Gastrocnemius medialis (tissue), 4 donors: ENCODE measurements at regions not wholly inside any gene's neighbourhood (a gene's known extent, or its start where the extent isn't known, plus 50 kb on each side); places are given as distances from the start of the nearest gene placed in this dataset.

Source experiments
- POLR2A ChIP-seq, 2 donors: fragments of 450-650 bp; IDR thresholded peaks; one replicate each; pipeline ENCODE4 v1.6.1; 2017; ENCODE audit warnings: antibody characterized with exemption in 2 of 2, mild to moderate bottlenecking in 2 of 2, moderate library complexity in 2 of 2
- TF ChIP-seq, protein P1 (sequence below), 5 experiments: fragments of 450-650 bp in 3 of 5; fragments of 200-600 bp in 2 of 5; sonication (generic) in 2 of 5; IDR thresholded peaks in 4 of 5; conservative IDR thresholded peaks in 1 of 5; 1 replicate in 4 of 5; 2 replicates in 1 of 5; pipeline ENCODE4 v1.5.1; 2016 to 2019; ENCODE audit warnings: antibody characterized with exemption in 5 of 5, mild to moderate bottlenecking in 3 of 5, moderate library complexity in 3 of 5

DNA sequence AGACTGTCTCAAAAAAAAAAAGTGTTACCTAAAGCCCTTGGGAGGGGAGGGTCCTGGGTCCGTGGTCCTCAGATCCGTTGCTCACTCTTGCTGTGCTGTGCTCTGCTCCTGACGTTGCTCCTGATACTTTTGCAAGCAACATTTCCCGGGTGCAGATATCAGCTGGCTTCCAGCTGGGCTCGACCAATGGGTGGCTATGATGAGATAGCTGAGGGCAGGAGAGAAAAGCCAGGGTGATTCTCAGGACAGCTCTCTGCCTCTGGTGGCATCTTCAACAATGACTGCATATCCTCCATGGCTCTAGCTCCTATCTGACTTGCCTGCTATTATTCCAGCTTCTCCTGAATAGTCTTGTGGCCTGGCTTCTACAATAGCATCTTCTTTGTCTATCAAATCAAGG, 134.5 kb downstream of the RPS12 start:
- TF ChIP-seq, protein P1, sequence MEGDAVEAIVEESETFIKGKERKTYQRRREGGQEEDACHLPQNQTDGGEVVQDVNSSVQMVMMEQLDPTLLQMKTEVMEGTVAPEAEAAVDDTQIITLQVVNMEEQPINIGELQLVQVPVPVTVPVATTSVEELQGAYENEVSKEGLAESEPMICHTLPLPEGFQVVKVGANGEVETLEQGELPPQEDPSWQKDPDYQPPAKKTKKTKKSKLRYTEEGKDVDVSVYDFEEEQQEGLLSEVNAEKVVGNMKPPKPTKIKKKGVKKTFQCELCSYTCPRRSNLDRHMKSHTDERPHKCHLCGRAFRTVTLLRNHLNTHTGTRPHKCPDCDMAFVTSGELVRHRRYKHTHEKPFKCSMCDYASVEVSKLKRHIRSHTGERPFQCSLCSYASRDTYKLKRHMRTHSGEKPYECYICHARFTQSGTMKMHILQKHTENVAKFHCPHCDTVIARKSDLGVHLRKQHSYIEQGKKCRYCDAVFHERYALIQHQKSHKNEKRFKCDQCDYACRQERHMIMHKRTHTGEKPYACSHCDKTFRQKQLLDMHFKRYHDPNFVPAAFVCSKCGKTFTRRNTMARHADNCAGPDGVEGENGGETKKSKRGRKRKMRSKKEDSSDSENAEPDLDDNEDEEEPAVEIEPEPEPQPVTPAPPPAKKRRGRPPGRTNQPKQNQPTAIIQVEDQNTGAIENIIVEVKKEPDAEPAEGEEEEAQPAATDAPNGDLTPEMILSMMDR (IDR thresholded peaks at IDR 0.05 in 4 of 5, conservative IDR thresholded peaks at IDR 0.05 in 1 of 5), result no peak
- TF ChIP-seq POLR2A (IDR thresholded peaks at IDR 0.05), result no peak
